ENCODE measurements at regions not wholly inside any gene's neighbourhood (a gene's known extent, or its start where the extent isn't known, plus 50 kb on each side); places are given as distances from the start of the nearest gene placed in this dataset.

DNA sequence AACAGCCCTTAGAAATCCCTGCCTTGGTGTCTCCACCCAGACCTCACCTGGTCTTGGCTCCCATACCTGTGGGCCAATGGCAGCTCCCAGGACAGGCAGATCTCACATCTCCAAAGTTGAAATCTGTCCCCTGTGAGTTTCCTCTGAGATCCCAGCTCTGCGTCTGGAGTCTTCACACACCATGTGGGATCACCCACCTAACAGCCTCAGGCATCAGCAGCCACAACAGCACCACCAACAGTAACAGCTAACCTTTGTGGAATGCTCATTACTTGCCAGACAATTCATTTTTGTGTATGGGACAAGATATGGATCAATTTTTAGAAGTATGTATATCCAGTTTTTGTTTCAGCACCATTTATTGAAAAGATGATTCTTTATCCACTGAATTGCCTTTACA is 523.2 kb downstream of the MATN1 start:
- Histone ChIP-seq H3K27me3 (ENCODE audit: control insufficient read depth, insufficient read depth, low read length) (peaks cover 3% of the 10 kb centered on the region), H3K36me3 (ENCODE audit: control insufficient read depth, insufficient read depth, low read length) (no peaks in the 10 kb centered on the region), H3K4me3 (ENCODE audit: low read depth, low read length) (no peak overlapping the region)
- TF ChIP-seq, protein P1, sequence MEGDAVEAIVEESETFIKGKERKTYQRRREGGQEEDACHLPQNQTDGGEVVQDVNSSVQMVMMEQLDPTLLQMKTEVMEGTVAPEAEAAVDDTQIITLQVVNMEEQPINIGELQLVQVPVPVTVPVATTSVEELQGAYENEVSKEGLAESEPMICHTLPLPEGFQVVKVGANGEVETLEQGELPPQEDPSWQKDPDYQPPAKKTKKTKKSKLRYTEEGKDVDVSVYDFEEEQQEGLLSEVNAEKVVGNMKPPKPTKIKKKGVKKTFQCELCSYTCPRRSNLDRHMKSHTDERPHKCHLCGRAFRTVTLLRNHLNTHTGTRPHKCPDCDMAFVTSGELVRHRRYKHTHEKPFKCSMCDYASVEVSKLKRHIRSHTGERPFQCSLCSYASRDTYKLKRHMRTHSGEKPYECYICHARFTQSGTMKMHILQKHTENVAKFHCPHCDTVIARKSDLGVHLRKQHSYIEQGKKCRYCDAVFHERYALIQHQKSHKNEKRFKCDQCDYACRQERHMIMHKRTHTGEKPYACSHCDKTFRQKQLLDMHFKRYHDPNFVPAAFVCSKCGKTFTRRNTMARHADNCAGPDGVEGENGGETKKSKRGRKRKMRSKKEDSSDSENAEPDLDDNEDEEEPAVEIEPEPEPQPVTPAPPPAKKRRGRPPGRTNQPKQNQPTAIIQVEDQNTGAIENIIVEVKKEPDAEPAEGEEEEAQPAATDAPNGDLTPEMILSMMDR (IDR thresholded peaks at IDR 0.05; ENCODE audit: insufficient read depth, low read length, poor library complexity, severe bottlenecking) = no peak
- DNase-seq (ENCODE audit: low read depth) = no peak

DNA sequence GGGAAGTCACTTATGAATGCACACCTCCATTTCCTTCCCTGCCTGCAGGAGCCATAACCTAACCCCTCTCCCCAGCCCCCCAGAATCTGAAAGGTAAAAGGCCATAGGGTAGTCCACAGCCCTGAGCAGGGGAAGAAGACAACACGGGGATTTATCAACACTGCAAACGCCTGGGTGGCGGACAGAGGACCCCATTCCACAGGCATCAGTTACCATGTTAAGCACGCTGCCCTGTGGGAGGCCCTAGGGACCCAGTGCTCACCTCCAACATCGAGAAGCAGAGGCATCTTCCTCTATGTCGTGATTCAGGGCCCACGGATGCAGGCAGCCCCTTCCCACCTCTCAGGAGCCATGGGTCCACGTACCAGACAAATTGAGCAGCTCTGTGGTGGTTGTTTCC is 523.8 kb downstream of the MATN1 start:
- TF ChIP-seq, protein P1 (IDR thresholded peaks at IDR 0.05; ENCODE audit: insufficient read depth, low read length, poor library complexity, severe bottlenecking) = no peak
- H3K27me3 ChIP-seq (ENCODE audit: control insufficient read depth, insufficient read depth, low read length) = peaks cover 3% of the 10 kb centered on the region
- no peak for DNase-seq (ENCODE audit: low read depth)
- no peak overlapping the region for H3K4me3 ChIP-seq (ENCODE audit: low read depth, low read length)
- H3K36me3 ChIP-seq (ENCODE audit: control insufficient read depth, insufficient read depth, low read length) = no peaks in the 10 kb centered on the region

- Histone ChIP-seq H3K36me3 (ENCODE audit: control insufficient read depth, insufficient read depth, low read length) (no peaks in the 10 kb centered on the region), H3K4me3 (ENCODE audit: low read depth, low read length) (no peak overlapping the region), H3K27me3 (ENCODE audit: control insufficient read depth, insufficient read depth, low read length) (peaks cover 3% of the 10 kb centered on the region)
- TF ChIP-seq, protein P1 (IDR thresholded peaks at IDR 0.05; ENCODE audit: insufficient read depth, low read length, poor library complexity, severe bottlenecking) = no peak
- DNase-seq (ENCODE audit: low read depth) = no peak
Measured at GRCh38 chr1:30198795-30199403, 524.5 kb downstream of the MATN1 start.

- Histone ChIP-seq H3K36me3 (ENCODE audit: control insufficient read depth, insufficient read depth, low read length) (no peaks in the 10 kb centered on the region), H3K4me3 (ENCODE audit: low read depth, low read length) (no peak overlapping the region), H3K27me3 (ENCODE audit: control insufficient read depth, insufficient read depth, low read length) (peaks cover 3% of the 10 kb centered on the region)
- TF ChIP-seq, protein P1 (IDR thresholded peaks at IDR 0.05; ENCODE audit: insufficient read depth, low read length, poor library complexity, severe bottlenecking) = no peak
- DNase-seq (ENCODE audit: low read depth) = no peak
Measured at GRCh38 chr1:30198451-30198760, 525.0 kb downstream of the MATN1 start.

DNA sequence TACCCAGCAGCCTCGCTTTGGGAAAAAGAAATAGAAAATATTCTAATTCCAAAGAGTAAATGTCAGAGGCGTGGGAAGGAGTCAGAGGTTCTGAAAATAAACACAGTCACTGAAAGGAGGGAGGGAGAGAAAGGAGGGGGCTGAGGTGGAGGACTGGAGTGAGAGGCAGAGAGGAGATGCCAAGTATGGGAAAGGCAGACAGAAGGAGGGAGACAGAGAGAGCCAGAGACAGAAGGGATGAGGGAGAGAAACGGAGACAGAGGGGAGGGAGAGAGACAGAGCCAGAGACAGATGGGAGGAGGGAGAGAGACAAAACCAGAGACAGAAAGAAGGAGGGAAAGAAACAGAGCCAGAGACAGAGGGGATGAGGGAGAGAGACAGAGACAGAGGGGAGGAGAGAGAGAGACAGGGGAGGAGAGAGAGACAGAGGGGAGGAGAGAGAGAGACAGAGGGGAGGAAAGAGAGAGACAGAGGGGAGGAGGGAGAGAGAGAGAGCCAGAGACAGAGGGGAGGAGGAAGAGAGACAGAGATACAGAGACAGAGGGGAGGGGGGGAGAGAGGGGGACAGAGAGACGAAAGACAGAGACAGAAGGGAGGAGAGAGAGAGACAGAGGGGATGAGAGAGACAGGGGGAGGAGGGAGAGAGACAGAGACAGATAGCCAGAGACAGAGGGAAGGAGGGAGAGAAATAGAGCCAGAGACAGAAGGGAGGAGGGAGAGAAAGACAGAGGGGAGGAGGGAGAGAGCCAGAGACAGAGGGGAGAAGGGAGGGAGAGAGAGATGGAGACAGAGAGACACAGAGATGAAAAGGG is 525.5 kb downstream of the MATN1 start:
- H3K27me3 ChIP-seq (ENCODE audit: control insufficient read depth, insufficient read depth, low read length) = peaks cover 3% of the 10 kb centered on the region
- H3K4me3 ChIP-seq (ENCODE audit: low read depth, low read length) = no peak overlapping the region
- no peak for DNase-seq (ENCODE audit: low read depth)
- no peaks in the 10 kb centered on the region for H3K36me3 ChIP-seq (ENCODE audit: control insufficient read depth, insufficient read depth, low read length)
- TF ChIP-seq, protein P1 (IDR thresholded peaks at IDR 0.05; ENCODE audit: insufficient read depth, low read length, poor library complexity, severe bottlenecking) = no peak

All from kidney epithelial cell (primary cell).